NB4 (cell line): ENCODE measurements at regions not wholly inside any gene's neighbourhood (a gene's known extent, or its start where the extent isn't known, plus 50 kb on each side); places are given as distances from the start of the nearest gene placed in this dataset.

ENCODE experiments used
- MYC ChIP-seq: IDR thresholded peaks from 2 replicates; pipeline ENCODE4 v1.6.1; 2011; ENCODE audit warnings: low read depth, low read length
- POLR2A ChIP-seq: IDR thresholded peaks from 2 replicates; pipeline ENCODE4 v1.6.1; 2011; ENCODE audit warnings: mild to moderate bottlenecking; ENCODE audit not compliant: insufficient read length; ENCODE audit errors: extremely low read depth
- TF ChIP-seq, protein P1 (sequence below): IDR thresholded peaks from one replicate; pipeline ENCODE4 v1.5.1; 2012; ENCODE audit warnings: low read depth, low read length
- TF ChIP-seq, protein P2 (sequence below): IDR thresholded peaks from 2 replicates; pipeline ENCODE4 v1.6.1; 2011; ENCODE audit warnings: low read depth, low read length

DNA sequence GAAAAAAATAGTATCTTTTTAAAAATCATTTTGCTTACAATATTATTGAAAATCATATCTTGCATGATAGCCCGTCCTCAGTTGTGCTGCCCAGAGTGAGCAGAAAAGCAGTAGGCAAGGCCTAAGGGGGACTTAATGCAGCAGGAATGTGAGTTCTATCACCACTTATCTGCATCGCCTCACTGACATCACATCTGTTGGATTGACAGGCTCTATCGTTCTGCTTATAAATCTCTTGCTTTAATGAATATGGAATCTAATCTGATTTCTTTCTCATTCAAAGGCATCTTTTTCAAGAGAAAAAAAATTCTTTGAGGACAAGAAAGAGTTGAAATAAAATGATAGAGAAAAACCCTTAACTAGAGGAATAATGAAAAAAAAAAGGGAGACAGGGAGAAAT, 249.9 kb downstream of the PAPSS1 start:
- TF ChIP-seq, protein P1, sequence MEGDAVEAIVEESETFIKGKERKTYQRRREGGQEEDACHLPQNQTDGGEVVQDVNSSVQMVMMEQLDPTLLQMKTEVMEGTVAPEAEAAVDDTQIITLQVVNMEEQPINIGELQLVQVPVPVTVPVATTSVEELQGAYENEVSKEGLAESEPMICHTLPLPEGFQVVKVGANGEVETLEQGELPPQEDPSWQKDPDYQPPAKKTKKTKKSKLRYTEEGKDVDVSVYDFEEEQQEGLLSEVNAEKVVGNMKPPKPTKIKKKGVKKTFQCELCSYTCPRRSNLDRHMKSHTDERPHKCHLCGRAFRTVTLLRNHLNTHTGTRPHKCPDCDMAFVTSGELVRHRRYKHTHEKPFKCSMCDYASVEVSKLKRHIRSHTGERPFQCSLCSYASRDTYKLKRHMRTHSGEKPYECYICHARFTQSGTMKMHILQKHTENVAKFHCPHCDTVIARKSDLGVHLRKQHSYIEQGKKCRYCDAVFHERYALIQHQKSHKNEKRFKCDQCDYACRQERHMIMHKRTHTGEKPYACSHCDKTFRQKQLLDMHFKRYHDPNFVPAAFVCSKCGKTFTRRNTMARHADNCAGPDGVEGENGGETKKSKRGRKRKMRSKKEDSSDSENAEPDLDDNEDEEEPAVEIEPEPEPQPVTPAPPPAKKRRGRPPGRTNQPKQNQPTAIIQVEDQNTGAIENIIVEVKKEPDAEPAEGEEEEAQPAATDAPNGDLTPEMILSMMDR, result no peak
- TF ChIP-seq POLR2A (no peak), MYC (no peak)
- TF ChIP-seq, protein P2, sequence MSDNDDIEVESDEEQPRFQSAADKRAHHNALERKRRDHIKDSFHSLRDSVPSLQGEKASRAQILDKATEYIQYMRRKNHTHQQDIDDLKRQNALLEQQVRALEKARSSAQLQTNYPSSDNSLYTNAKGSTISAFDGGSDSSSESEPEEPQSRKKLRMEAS, result no peak
